GM19463 (cell line): ENCODE measurements at regions not wholly inside any gene's neighbourhood (a gene's known extent, or its start where the extent isn't known, plus 50 kb on each side); places are given as distances from the start of the nearest gene placed in this dataset.
"Not testable (repeated sequence)": the region's sequence is repeated elsewhere in the genome, so short reads cannot be mapped to it uniquely, and the experiment has no call there.

Experiments
- ATAC-seq: cut with Tn5 transposase; IDR thresholded peaks from one replicate; pipeline ENCODE4 v1.9.1; 2021; ENCODE audit warnings: mild to moderate bottlenecking, moderate library complexity; ENCODE audit not compliant: unreplicated experiment

- ATAC-seq = no peak
Observed at GRCh38 chr3:159674583-159674982, 314.1 kb upstream of the IL12A start.

DNA sequence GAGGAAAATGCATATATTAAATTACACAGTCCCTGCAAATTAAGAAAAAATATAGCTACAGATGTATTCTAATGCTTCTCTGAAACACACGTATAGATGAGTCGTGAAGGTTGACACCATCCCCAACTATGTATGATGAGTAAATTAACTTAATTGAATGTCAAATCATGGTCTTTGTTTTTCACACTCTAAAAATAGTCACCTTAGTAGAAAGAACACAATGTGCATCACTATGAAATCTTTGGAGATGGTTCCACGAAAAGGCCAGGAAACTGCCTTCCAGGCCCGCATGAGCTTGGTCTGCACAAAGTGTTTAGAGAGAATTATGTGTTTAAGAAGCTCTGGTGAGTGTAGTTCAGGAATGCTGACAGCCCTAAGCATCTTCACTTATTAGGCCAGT lies 313.4 kb upstream of the IL12A start:
- ATAC-seq = no peak

DNA sequence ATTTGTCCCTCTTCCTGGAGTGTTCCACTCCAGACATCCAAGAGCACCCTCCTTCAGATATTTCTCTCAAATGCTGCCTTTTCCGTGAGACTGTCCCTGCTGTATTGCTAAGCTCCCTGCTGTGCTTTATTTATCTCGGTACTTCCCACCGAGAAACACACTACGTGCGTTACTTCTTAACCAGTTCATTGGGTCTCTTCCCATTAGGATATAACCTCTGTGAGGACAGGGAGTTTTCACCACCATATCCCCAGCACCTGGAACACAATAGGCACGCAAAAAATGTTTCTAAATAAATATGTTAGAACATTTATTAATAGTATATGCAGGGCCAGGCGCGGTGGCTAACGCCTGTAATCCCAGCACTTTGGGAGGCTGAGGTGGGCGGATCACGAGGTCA lies 308.7 kb upstream of the IL12A start:
- no peak for ATAC-seq

DNA sequence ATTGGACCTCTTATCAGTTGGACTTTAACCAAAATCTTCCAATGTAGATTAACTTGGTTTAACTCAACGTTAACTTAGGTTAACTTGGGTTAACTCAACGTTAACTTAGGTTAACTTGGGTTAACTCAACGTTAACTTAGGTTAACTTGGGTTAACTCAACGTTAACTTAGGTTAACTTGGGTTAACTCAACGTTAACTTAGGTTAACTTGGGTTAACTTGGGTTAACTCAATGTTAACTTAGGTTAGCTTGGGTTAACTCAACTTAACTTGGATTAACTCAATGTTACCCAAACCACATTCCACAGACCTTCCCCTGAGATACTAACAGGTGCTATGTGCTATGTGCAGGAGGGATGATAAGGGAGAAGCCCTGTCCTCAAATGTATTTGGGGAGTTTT lies 306.9 kb upstream of the IL12A start:
- ATAC-seq = not testable (repeated sequence)

DNA sequence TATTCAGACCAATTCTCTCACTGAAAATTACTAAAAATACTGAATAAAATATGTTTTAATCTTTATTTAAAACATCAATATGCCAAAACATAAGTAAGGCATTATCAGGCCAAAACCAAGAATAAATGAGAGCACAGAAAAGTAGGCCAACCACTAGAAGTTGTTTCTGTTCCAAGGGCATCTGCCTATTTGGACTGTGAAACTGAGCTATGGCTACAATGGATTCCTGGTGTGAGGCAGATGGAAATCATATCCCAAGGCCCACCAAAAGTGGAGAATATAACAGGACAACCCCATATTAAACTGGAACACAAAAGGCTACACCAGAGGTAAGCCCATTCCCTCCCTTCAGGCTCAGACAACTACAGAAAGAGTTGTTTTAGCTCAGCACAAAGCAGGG lies 302.8 kb upstream of the IL12A start:
- no peak for ATAC-seq

DNA sequence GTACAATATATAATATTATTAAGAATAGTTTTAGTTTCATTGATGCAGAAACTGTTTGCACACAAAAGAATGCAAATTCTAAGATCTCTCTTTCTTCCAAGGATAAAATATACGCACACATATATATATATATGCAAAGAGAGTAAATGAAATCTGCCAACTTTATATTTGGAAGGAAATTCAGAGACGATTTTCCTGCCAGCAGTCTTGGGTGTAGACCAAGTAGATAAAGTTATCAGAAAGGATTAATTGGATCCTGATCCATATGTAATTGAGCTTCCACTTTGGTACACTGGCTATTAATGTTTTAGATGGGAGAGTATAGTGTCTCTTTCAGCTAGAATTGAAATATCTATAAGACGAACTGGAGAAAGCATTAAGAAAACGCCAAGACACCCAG lies 295.4 kb upstream of the IL12A start:
- ATAC-seq = no peak

DNA sequence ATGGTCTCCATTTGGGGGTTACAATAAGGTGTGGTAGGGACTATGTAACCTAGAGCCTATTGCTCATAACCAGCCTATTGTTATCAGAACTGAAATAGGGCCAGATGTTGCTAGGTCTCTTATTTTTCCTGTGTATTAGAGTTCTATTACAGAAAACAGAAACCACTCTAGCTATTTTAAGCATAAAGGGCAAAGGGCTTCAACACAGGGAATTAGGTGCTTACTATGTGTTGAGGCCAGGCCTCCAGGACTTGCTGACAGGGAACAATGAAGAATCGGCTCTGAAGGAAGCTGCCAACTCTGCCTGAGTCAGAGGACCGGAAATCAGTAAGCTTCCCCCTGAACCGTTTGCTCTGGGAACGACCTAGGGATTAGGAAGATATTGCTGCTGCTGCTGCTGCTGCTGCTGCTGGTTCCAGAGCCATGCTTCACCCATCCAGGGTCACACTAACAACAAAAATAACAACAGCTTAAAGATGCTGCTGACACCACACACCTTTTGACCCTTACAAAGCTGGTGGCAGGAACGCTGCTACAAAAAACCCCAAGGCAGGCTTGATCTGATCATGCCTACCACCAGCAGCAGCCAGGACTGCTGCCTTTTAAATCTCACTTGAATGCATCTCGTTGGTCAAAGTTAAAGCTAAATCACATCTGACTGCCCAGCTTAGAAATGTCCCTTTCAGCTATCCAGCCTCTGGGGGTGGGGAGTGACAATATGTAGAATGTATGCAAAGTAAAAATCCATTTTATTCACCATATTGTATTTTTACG lies 276.9 kb upstream of the IL12A start:
- ATAC-seq = no peak

- no peak for ATAC-seq
Observed at GRCh38 chr3:159721324-159721723, 267.3 kb upstream of the IL12A start.

GRCh38 chr3:159723295-159723694 lies 265.3 kb upstream of the IL12A start:
- ATAC-seq = no peak

DNA sequence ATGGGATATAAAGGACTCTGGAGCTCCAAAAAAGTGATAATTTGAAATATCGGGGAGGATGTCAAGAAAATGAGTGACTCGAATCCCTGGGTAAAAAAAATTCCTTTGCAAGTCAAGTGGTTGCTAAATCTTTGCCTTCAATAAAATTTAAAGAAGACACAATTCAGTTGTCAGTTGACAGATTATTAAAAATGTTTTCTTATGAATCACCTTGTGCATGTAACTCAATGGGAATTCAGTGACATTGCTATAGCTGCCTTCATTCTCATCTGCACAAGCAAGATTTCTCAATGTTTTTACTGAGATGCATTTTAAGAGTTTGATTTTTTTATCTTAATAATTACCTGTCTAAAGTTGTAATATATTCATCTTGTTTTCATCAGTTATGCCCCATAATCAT lies 264.0 kb upstream of the IL12A start:
- ATAC-seq = no peak

GRCh38 chr3:159726231-159726964 lies 262.2 kb upstream of the IL12A start:
- ATAC-seq = no peak

DNA sequence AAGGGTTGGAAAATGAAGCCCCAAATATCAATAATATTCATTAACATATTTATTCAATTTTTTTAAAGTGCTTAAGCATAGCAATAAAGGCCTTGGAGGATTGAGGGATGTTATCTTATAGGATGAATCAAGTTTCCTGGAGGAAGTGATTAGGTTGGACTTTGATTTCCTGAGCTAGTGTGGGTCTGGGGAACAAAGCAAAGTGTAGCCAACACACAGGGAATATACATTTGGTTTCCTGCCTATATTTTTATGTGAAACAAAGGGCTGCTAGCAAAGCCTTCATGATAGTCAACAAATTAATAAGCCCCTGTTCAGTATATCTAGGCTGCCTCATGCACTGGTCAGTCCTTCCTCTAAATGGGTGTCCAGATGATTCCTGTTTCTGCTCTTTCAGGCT lies 261.1 kb upstream of the IL12A start:
- no peak for ATAC-seq

GRCh38 chr3:159731254-159731653 lies 257.4 kb upstream of the IL12A start:
- ATAC-seq = no peak

- ATAC-seq = peak; percentile 62
Observed at GRCh38 chr3:159732172-159733111, 256.2 kb upstream of the IL12A start.

DNA sequence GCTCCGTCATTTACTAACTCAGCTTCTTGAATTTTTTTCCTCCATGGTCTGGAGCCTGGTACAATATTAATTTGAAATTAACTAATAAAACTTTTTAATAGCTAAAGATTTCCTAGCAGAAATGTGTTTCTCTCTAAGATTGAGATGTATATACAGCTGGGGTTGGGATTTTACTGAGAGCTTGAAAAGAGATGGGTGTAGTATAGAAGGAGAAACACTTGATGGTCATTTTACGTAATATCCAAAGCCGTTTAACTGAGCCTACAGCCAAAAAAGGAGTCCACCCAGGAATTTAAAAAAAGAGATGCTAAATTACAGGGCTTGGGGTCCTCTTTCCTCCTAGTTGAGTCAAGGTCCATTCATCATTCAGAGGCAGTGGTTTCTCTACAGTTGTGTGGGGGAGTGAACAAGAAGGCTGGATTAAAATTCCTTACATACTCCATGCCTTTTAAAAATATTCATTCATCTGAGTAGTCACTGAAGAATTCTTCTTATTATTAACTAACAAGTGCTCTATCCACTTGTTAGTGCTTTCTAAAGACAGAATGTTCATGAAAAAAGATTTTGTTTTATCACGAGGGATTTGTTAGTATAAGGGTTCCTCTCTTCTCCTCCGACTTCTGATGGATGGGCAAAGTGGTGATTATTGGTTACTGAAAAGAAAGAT lies 255.3 kb upstream of the IL12A start:
- no peak for ATAC-seq

DNA sequence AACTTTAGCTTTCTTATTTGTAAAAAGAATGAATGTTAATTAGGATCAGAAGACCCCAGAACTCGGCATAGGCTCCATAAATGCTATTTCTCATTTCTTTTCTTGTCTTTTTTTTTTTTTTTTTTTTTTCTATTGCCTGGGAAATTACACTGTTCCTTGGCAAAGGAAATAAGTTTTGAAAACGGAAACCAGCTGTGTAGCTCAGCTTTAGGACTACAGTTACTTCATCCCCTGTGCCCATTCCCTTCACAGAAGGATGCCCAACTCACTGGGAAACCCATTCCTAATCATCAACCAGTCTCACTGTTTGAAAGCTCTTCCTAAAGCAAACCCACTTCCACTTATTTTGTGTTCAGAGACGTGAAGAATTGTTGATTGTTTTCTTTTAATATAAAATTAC lies 254.0 kb upstream of the IL12A start:
- no peak for ATAC-seq

- no peak for ATAC-seq
Observed at GRCh38 chr3:159739166-159739565, 249.5 kb upstream of the IL12A start.

- ATAC-seq = no peak
Observed at GRCh38 chr3:159739969-159740368, 248.7 kb upstream of the IL12A start.

GRCh38 chr3:159741281-159741680 lies 247.4 kb upstream of the IL12A start:
- ATAC-seq = no peak

DNA sequence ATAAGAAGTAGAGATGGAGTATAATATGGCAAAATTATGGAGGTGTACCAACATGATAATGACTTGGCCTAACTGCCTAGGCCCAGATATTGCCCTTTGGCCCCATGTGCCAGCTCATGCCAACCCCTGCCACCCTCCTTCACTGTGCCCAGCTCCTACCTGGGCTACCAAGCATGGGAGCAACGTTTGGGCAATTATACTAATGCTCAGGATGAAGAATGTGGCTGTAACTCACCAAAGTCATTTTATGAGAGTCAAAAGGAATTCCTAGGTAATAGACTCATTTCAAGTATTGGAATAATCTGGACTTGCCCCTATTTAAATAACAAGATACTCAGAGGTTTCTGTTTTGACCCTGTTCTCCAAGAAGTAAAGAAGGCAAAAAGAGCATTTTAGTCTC lies 240.2 kb upstream of the IL12A start:
- ATAC-seq = no peak

GRCh38 chr3:159749406-159749805 lies 239.2 kb upstream of the IL12A start:
- no peak for ATAC-seq
